GM12878 (cell line): ENCODE measurements at regions not wholly inside any gene's neighbourhood (a gene's known extent, or its start where the extent isn't known, plus 50 kb on each side); places are given as distances from the start of the nearest gene placed in this dataset.

Experiments used
- ATAC-seq: fragments of 200-7000 bp; cut with Tn5 transposase; 3 replicates; pipeline ENCODE4 v1.9.1; 2020; ENCODE audit warnings: mild to moderate bottlenecking, moderate library complexity
- BruUV-seq: library from RNA; stranded (reverse); fragments of 400-500 nt; replicated peaks from 2 replicates; lab custom pipeline; 2021; lab: Mats Ljungman, UMichigan
- CTCF ChIA-PET: fragments of 300-600 bp; sonication (Branson Sonifier 250); formaldehyde crosslinking; extraction: SDS; loops from one replicate; lab custom pipeline; 2021; ENCODE audit warnings: inconsistent platforms; lab: Yijun Ruan, JAX
- POLR2A ChIA-PET: fragments of 350-600 bp; formaldehyde crosslinking; extraction: SDS; loops from one replicate; lab custom pipeline; 2021; ENCODE audit warnings: inconsistent platforms; lab: Charles Lee
- RAD21 ChIA-PET: fragments of 300-600 bp; sonication (Branson Sonifier 250); formaldehyde crosslinking; loops from one replicate; lab custom pipeline; 2023; ENCODE audit warnings: antibody characterized with exemption; ENCODE audit not compliant: unreplicated experiment; lab: Charles Lee
- SMC1A ChIA-PET: fragments of 300-600 bp; sonication (Branson Sonifier 250); formaldehyde crosslinking; loops from one replicate; lab custom pipeline; 2023; ENCODE audit not compliant: unreplicated experiment, uncharacterized antibody; lab: Charles Lee
- DNase-seq: peaks from one replicate; pipeline ENCODE4 v3.0.0-alpha.2; 2011; ENCODE audit warnings: low read depth, low spot score
- FAIRE-seq: peaks from 3 replicates; lab custom pipeline; 2011; peaks lifted over from hg19 to GRCh38; lab: Jason Lieb, UNC
- H2AFZ ChIP-seq: 2 replicates; pipeline ENCODE4 v1.6.0; 2011; ENCODE audit warnings: low read depth, low read length, control low read depth; ENCODE audit not compliant: control insufficient read depth
- H3K27ac ChIP-seq: 2 replicates; pipeline ENCODE4 v1.5.1; 2011; ENCODE audit warnings: control low read depth; ENCODE audit not compliant: control insufficient read depth, insufficient read depth
- H3K27me3 ChIP-seq, 2 experiments: replicated peaks in 1 of 2; 2 replicates each; pipeline versions ENCODE4 v1.6.0 to v1.6.1; 2011; ENCODE audit warnings: low read length in 1 of 2; ENCODE audit not compliant: control insufficient read depth in 2 of 2, insufficient read depth in 2 of 2
- H3K36me3 ChIP-seq, 2 experiments: 2 replicates each; pipeline ENCODE4 v1.5.1; 2011; ENCODE audit warnings: low read length in 1 of 2; ENCODE audit not compliant: control insufficient read depth in 2 of 2, insufficient read depth in 2 of 2
- H3K4me1 ChIP-seq: 2 replicates; pipeline ENCODE4 v1.6.1; 2011; ENCODE audit warnings: mild to moderate bottlenecking, low read length, moderate library complexity, mixed read lengths; ENCODE audit not compliant: control insufficient read depth, insufficient read depth
- H3K4me2 ChIP-seq: 2 replicates; pipeline ENCODE4 v1.6.0; 2011; ENCODE audit warnings: control low read depth; ENCODE audit not compliant: control insufficient read depth, insufficient read depth
- H3K4me3 ChIP-seq: fragments of 200-600 bp; sonication (generic); 2 replicates; pipeline ENCODE4 v1.5.1; 2016
- H3K79me2 ChIP-seq: 2 replicates; pipeline ENCODE4 v1.6.0; 2011; ENCODE audit warnings: low read length; ENCODE audit not compliant: control insufficient read depth, insufficient read depth
- H3K9ac ChIP-seq: 2 replicates; pipeline ENCODE4 v1.8.0; 2011; ENCODE audit warnings: low read length, control low read depth, mixed read lengths; ENCODE audit not compliant: control insufficient read depth, insufficient read depth
- H3K9me3 ChIP-seq: replicated peaks from 3 replicates; pipeline ENCODE4 v1.5.1; 2011; ENCODE audit warnings: mild to moderate bottlenecking, low read length; ENCODE audit not compliant: control insufficient read depth, insufficient read depth
- H4K20me1 ChIP-seq: 2 replicates; pipeline ENCODE4 v1.6.0; 2011; ENCODE audit not compliant: control insufficient read depth, insufficient read depth
- CBX3 ChIP-seq: fragments of 200-600 bp; sonication (generic); IDR thresholded peaks from 2 replicates; pipeline ENCODE4 v1.6.1; 2016; ENCODE audit warnings: low read depth, borderline replicate concordance
- EED ChIP-seq: sonication (generic); IDR thresholded peaks from 2 replicates; pipeline ENCODE4 v1.6.1; 2016; ENCODE audit warnings: antibody characterized with exemption, low read depth
- IKZF1 ChIP-seq: fragments of 450-650 bp; conservative IDR thresholded peaks from 2 replicates; pipeline ENCODE4 v1.6.1; 2017; ENCODE audit warnings: antibody characterized with exemption, mild to moderate bottlenecking
- MTA3 ChIP-seq: IDR thresholded peaks from 2 replicates; pipeline ENCODE4 v1.6.1; 2012; ENCODE audit warnings: low read length, inconsistent platforms, borderline replicate concordance
- NFYB ChIP-seq: IDR thresholded peaks from 2 replicates; pipeline ENCODE4 v1.6.1; 2011; ENCODE audit warnings: low read depth, mild to moderate bottlenecking, low read length, improper control_type of control experiment, moderate library complexity; ENCODE audit not compliant: insufficient read depth
- POU2F2 ChIP-seq: IDR thresholded peaks from 3 replicates; pipeline ENCODE4 v1.6.1; 2011; ENCODE audit warnings: low read depth, mild to moderate bottlenecking, low read length, borderline replicate concordance
- RCOR1 ChIP-seq: conservative IDR thresholded peaks from 2 replicates; pipeline ENCODE4 v1.6.1; 2012; ENCODE audit warnings: low read depth, low read length, improper control_type of control experiment
- WGBS: methylation state at CpG from one replicate; pipeline ENCODE4 v1.1.6; 2016; ENCODE audit warnings: low lambda C conversion rate; ENCODE audit not compliant: insufficient replicate concordance, insufficient coverage; ENCODE audit errors: missing lambda C conversion rate; 5-methylcytosine and 5-hydroxymethylcytosine counted together
- in situ Hi-C: fragments of 300-500 bp; cut with MboI; formaldehyde crosslinking; loops from 9 replicates; pipeline ENCODE4 v1.14.3; 2018; ENCODE audit warnings: mixed read lengths
- intact Hi-C: fragments of 100-400 bp; cut with micrococcal nuclease; formaldehyde crosslinking; loops from one replicate; pipeline ENCODE4 v1.14.2; 2022; ENCODE audit not compliant: unreplicated experiment
- TF ChIP-seq, protein P1 (sequence below): fragments of 450-650 bp; formaldehyde crosslinking; IDR thresholded peaks from 2 replicates; pipeline ENCODE4 v1.4.0; 2022; ENCODE audit warnings: mild to moderate bottlenecking, moderate library complexity
- TF ChIP-seq, protein P2 (sequence below): fragments of 450-650 bp; IDR thresholded peaks from 2 replicates; pipeline ENCODE4 v1.6.1; 2017; ENCODE audit warnings: low read depth, mild to moderate bottlenecking, moderate library complexity
- TF ChIP-seq, protein P3 (sequence below): fragments of 450-650 bp; IDR thresholded peaks from 2 replicates; pipeline ENCODE4 v1.6.1; 2016; ENCODE audit warnings: mild to moderate bottlenecking
- TF ChIP-seq, protein P4 (sequence below): fragments of 450-650 bp; IDR thresholded peaks from 2 replicates; pipeline ENCODE4 v1.6.1; 2017; ENCODE audit warnings: borderline replicate concordance
- TF ChIP-seq, protein P5 (sequence below): IDR thresholded peaks from 2 replicates; pipeline ENCODE4 v1.6.1; 2012; ENCODE audit warnings: low read length, inconsistent platforms

DNA sequence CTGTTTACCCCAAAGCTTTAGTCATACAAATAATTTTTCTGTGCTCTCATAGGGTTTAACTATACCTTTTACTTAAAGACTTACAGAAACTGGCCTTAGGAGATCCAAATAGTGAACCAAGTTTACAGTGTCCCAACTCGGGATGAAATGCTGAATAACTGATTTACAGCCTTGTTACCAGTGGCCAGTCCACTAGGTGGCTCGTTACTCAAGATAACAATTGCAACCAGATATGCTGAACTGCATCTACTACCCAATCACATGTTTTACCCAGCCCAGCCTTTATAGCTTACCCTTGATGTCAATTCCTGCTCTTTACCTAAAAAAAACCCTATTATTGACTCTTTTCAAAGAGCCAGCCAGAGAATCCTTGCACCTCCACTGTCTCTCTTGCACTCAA, 1148.8 kb upstream of the ADGRL4 start:
- Histone ChIP-seq H3K36me3 (no peaks in the 10 kb centered on the region), H3K9me3 (no peaks in the 10 kb centered on the region), H2AFZ (no peak overlapping the region), H4K20me1 (no peaks in the 10 kb centered on the region), H3K9ac (no peak overlapping the region), H3K79me2 (no peaks in the 10 kb centered on the region), H3K4me1 (no peaks in the 10 kb centered on the region), H3K4me2 (no peak overlapping the region), H3K27me3 (no peaks in the 10 kb centered on the region), H3K27ac (no peak overlapping the region), H3K4me3 (no peak overlapping the region)
- intact Hi-C loops, result no loop called here
- no peak for DNase-seq
- WGBS, result 0% methylated on average over 2 of the region's 2 CpGs
- TF ChIP-seq, protein P1, sequence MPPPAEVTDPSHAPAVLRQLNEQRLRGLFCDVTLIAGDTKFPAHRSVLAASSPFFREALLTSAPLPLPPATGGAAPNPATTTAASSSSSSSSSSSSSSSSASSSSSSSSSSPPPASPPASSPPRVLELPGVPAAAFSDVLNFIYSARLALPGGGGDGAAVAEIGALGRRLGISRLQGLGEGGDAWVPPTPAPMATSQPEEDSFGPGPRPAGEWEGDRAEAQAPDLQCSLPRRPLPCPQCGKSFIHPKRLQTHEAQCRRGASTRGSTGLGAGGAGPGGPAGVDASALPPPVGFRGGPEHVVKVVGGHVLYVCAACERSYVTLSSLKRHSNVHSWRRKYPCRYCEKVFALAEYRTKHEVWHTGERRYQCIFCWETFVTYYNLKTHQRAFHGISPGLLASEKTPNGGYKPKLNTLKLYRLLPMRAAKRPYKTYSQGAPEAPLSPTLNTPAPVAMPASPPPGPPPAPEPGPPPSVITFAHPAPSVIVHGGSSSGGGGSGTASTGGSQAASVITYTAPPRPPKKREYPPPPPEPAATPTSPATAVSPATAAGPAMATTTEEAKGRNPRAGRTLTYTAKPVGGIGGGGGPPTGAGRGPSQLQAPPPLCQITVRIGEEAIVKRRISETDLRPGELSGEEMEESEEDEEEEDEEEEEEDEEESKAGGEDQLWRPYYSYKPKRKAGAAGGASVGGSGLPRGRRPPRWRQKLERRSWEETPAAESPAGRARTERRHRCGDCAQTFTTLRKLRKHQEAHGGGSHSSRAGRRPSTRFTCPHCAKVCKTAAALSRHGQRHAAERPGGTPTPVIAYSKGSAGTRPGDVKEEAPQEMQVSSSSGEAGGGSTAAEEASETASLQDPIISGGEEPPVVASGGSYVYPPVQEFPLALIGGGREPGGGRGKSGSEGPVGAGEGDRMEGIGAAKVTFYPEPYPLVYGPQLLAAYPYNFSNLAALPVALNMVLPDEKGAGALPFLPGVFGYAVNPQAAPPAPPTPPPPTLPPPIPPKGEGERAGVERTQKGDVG, result no peak
- TF ChIP-seq, protein P2, sequence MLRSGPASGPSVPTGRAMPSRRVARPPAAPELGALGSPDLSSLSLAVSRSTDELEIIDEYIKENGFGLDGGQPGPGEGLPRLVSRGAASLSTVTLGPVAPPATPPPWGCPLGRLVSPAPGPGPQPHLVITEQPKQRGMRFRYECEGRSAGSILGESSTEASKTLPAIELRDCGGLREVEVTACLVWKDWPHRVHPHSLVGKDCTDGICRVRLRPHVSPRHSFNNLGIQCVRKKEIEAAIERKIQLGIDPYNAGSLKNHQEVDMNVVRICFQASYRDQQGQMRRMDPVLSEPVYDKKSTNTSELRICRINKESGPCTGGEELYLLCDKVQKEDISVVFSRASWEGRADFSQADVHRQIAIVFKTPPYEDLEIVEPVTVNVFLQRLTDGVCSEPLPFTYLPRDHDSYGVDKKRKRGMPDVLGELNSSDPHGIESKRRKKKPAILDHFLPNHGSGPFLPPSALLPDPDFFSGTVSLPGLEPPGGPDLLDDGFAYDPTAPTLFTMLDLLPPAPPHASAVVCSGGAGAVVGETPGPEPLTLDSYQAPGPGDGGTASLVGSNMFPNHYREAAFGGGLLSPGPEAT, result no peak
- TF ChIP-seq NFYB (no peak), MTA3 (no peak), IKZF1 (no peak), EED (no peak), CBX3 (no peak), RCOR1 (no peak), POU2F2 (no peak)
- TF ChIP-seq, protein P3, sequence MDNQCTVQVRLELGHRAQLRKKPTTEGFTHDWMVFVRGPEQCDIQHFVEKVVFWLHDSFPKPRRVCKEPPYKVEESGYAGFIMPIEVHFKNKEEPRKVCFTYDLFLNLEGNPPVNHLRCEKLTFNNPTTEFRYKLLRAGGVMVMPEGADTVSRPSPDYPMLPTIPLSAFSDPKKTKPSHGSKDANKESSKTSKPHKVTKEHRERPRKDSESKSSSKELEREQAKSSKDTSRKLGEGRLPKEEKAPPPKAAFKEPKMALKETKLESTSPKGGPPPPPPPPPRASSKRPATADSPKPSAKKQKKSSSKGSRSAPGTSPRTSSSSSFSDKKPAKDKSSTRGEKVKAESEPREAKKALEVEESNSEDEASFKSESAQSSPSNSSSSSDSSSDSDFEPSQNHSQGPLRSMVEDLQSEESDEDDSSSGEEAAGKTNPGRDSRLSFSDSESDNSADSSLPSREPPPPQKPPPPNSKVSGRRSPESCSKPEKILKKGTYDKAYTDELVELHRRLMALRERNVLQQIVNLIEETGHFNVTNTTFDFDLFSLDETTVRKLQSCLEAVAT, result no peak
- TF ChIP-seq, protein P4, sequence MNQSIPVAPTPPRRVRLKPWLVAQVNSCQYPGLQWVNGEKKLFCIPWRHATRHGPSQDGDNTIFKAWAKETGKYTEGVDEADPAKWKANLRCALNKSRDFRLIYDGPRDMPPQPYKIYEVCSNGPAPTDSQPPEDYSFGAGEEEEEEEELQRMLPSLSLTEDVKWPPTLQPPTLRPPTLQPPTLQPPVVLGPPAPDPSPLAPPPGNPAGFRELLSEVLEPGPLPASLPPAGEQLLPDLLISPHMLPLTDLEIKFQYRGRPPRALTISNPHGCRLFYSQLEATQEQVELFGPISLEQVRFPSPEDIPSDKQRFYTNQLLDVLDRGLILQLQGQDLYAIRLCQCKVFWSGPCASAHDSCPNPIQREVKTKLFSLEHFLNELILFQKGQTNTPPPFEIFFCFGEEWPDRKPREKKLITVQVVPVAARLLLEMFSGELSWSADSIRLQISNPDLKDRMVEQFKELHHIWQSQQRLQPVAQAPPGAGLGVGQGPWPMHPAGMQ, result no peak
- TF ChIP-seq, protein P5, sequence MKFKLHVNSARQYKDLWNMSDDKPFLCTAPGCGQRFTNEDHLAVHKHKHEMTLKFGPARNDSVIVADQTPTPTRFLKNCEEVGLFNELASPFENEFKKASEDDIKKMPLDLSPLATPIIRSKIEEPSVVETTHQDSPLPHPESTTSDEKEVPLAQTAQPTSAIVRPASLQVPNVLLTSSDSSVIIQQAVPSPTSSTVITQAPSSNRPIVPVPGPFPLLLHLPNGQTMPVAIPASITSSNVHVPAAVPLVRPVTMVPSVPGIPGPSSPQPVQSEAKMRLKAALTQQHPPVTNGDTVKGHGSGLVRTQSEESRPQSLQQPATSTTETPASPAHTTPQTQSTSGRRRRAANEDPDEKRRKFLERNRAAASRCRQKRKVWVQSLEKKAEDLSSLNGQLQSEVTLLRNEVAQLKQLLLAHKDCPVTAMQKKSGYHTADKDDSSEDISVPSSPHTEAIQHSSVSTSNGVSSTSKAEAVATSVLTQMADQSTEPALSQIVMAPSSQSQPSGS, result no peak
- ChIA-PET SMC1A (no interaction called here), CTCF (no interaction called here), RAD21 (no interaction called here), POLR2A (no interaction called here)
- BruUV-seq, result no TSS peak
- peak; percentile 34; the same call in 2 of the 3 replicates for ATAC-seq
- in situ Hi-C loops, result no loop called here
- FAIRE-seq, result no peak
